HEK293T (cell line): ENCODE measurements at regions not wholly inside any gene's neighbourhood (a gene's known extent, or its start where the extent isn't known, plus 50 kb on each side); places are given as distances from the start of the nearest gene placed in this dataset.
"Not testable (repeated sequence)": the region's sequence is repeated elsewhere in the genome, so short reads cannot be mapped to it uniquely, and the experiment has no call there.

Source experiments
- CTCF ChIA-PET: fragments of 350-600 bp; formaldehyde crosslinking; extraction: SDS; loops from one replicate; lab custom pipeline; 2021; ENCODE audit warnings: antibody characterized with exemption, inconsistent platforms; lab: Yijun Ruan, JAX
- POLR2A ChIA-PET: fragments of 350-600 bp; formaldehyde crosslinking; extraction: SDS; loops from one replicate; lab custom pipeline; 2020; ENCODE audit warnings: antibody characterized with exemption, inconsistent platforms; lab: Yijun Ruan, JAX
- DNase-seq: peaks from one replicate; pipeline ENCODE4 v3.0.0; 2012; ENCODE audit warnings: mixed read lengths; ENCODE audit errors: extremely low spot score
- ARNT ChIP-seq: fragments of 450-650 bp; IDR thresholded peaks from 2 replicates; pipeline ENCODE4 v1.6.1; 2017; ENCODE audit warnings: mild to moderate bottlenecking
- BHLHE40 ChIP-seq: fragments of 450-650 bp; IDR thresholded peaks from 2 replicates; pipeline ENCODE4 v1.6.1; 2016; ENCODE audit warnings: mild to moderate bottlenecking, moderate library complexity, borderline replicate concordance
- CTBP1 ChIP-seq: fragments of 450-650 bp; IDR thresholded peaks from 2 replicates; pipeline ENCODE4 v1.6.1; 2016; ENCODE audit warnings: borderline replicate concordance
- ELF4 ChIP-seq: fragments of 450-650 bp; IDR thresholded peaks from 2 replicates; pipeline ENCODE4 v1.6.1; 2017; ENCODE audit warnings: antibody characterized with exemption
- FOXA1 ChIP-seq: fragments of 450-650 bp; IDR thresholded peaks from 2 replicates; pipeline ENCODE4 v1.6.1; 2016; ENCODE audit warnings: mild to moderate bottlenecking
- FOXK2 ChIP-seq: fragments of 450-650 bp; IDR thresholded peaks from 2 replicates; pipeline ENCODE4 v1.6.1; 2016; ENCODE audit warnings: mild to moderate bottlenecking
- FOXM1 ChIP-seq: fragments of 450-650 bp; IDR thresholded peaks from 2 replicates; pipeline ENCODE4 v1.6.1; 2017; ENCODE audit warnings: mild to moderate bottlenecking, borderline replicate concordance
- HDGF ChIP-seq: fragments of 450-650 bp; IDR thresholded peaks from 2 replicates; pipeline ENCODE4 v1.6.1; 2017; ENCODE audit warnings: antibody characterized with exemption, borderline replicate concordance
- L3MBTL2 ChIP-seq: fragments of 450-650 bp; conservative IDR thresholded peaks from 2 replicates; pipeline ENCODE4 v1.6.1; 2016; ENCODE audit warnings: mild to moderate bottlenecking
- LEF1 ChIP-seq: fragments of 450-650 bp; IDR thresholded peaks from 2 replicates; pipeline ENCODE4 v1.6.1; 2017; ENCODE audit warnings: mild to moderate bottlenecking, borderline replicate concordance
- NFRKB ChIP-seq: fragments of 450-650 bp; IDR thresholded peaks from 2 replicates; pipeline ENCODE4 v1.6.1; 2016; ENCODE audit warnings: mild to moderate bottlenecking, moderate library complexity
- SP1 ChIP-seq: fragments of 450-650 bp; IDR thresholded peaks from 2 replicates; pipeline ENCODE4 v1.6.1; 2017
- SUZ12 ChIP-seq: fragments of 450-650 bp; IDR thresholded peaks from 2 replicates; pipeline ENCODE4 v1.6.1; 2016; ENCODE audit warnings: mild to moderate bottlenecking
- TARDBP ChIP-seq: fragments of 450-650 bp; IDR thresholded peaks from 2 replicates; pipeline ENCODE4 v1.6.1; 2016
- ZNF384 ChIP-seq: fragments of 450-650 bp; IDR thresholded peaks from 2 replicates; pipeline ENCODE4 v1.6.1; 2016
- TF ChIP-seq, protein P1 (sequence below): fragments of 450-650 bp; IDR thresholded peaks from 2 replicates; pipeline ENCODE4 v1.6.1; 2016

DNA sequence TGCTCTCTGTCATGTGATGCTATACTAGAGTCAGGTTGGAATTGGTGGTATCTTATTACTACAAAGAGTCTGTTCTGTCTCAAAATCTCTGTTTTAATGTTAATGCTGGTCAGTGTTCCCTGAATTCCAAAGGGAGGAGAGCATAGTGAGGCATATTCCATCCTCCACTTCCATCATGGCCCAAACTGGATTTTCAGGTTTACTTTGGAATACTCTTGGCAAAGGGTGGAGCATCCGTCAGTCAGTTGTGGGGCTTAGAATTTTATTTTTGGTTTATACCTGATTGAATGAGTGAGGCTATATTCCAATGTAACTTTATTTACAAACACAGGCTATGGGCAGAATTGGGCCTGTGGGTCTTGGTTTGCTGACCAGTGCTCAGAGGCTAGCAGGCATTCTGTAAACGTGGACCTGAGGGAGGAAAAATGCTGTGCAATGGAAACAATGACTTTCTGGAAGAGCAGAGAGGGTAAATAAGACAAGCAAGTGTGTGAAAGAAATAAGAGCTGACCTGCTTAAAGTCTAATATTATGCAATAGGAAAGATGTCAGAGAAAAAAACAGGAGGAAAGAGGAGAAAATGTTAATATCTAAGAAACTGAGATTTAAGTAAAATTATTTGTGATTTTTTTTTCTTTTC, 106.2 kb upstream of the CLINT1 start:
- ChIA-PET CTCF (no interaction called here), POLR2A (no interaction called here)
- no peak for DNase-seq
- TF ChIP-seq ARNT (no peak), NFRKB (no peak), LEF1 (no peak), SUZ12 (no peak), ZNF384 (no peak), FOXM1 (no peak), CTBP1 (no peak), HDGF (no peak), L3MBTL2 (no peak), SP1 (no peak), FOXA1 (no peak), BHLHE40 (no peak), ELF4 (no peak), TARDBP (no peak), FOXK2 (no peak)
- TF ChIP-seq, protein P1, sequence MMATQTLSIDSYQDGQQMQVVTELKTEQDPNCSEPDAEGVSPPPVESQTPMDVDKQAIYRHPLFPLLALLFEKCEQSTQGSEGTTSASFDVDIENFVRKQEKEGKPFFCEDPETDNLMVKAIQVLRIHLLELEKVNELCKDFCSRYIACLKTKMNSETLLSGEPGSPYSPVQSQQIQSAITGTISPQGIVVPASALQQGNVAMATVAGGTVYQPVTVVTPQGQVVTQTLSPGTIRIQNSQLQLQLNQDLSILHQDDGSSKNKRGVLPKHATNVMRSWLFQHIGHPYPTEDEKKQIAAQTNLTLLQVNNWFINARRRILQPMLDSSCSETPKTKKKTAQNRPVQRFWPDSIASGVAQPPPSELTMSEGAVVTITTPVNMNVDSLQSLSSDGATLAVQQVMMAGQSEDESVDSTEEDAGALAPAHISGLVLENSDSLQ: no peak

DNA sequence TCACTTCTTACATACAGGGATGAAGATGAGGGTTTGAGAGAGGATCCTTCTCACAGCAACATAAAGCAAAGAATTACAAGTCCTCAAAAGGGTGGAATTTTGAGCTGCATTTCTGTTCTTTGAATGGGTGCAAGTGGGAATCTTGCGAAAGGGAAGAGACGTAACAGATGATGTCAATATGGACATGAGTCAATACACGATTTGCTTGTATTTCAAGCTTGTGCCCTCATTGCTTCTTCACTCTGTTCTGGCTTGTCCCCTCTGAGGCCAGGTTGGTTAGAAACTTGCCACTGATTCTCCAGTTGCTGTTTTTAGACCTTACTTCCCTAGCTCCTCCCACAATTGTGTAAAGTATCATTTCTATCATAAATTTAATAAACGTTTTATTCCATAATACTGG, 104.8 kb upstream of the CLINT1 start:
- ChIA-PET CTCF (no interaction called here), POLR2A (no interaction called here)
- TF ChIP-seq BHLHE40 (no peak), FOXM1 (no peak), ARNT (no peak), ZNF384 (no peak), CTBP1 (no peak), SP1 (no peak)
- DNase-seq: no peak

DNA sequence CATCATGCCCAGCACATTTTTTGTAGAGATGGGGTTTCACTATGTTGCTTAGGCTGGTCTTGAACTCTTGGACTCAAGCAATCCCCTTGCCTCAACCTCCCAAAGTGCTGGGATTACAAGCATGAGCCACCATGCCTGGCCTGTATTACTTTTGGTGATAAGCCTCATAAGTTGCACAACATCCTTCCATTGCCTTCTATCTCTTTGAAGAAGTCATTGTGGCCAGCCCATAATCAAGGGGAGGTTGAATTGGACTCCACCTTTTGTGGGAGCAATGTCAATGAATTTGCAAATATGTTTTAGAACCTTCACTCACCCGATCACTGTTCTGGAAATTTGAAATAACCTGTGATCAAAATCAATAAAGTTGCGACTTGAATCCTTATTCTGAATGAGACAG, 104.3 kb upstream of the CLINT1 start:
- POLR2A ChIA-PET: no interaction called here
- TF ChIP-seq ELF4 (no peak), TARDBP (no peak), LEF1 (no peak), ZNF384 (no peak), CTBP1 (no peak), HDGF (no peak), ARNT (no peak)
- CTCF ChIA-PET: no interaction called here
- DNase-seq: no peak

DNA sequence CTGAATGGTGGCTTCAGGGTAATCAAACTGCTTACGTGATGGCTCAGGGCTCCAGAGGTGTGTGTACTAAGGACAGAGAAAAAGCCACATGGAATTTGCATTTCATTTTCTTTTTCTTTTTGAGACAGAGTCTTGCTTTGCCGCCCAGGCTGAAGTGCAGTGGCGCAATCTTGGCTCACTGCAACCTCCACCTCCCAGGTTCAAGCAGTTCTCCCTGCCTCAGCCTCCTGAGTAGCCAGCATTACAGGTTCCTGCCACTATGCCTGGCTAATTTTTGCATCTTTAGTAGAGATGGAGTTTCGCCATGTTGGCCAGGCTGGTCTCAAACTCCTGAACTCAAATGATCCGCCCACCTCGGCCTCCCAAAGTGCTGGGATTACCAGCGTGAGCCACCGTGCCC, 103.7 kb upstream of the CLINT1 start:
- CTCF ChIA-PET: interaction anchor here (2.4 kb wide), 1 partner anchor 14 kb away, joined by 14 read pairs; no protein-coding TSS in a partner anchor
- POLR2A ChIA-PET, DNase-seq: not testable (repeated sequence)

- POLR2A ChIA-PET: no interaction called here
- CTCF ChIA-PET: interaction anchor here (1.5 to 2.4 kb wide), 2 partner anchors 13 to 33 kb away, joined by 5 to 14 read pairs; no protein-coding TSS in a partner anchor
- DNase-seq: no peak
- TF ChIP-seq L3MBTL2 (no peak), NFRKB (no peak), FOXA1 (no peak), FOXM1 (no peak), CTBP1 (no peak), HDGF (no peak), SP1 (no peak), FOXK2 (no peak), BHLHE40 (no peak), ZNF384 (no peak), TARDBP (no peak), LEF1 (no peak)
- TF ChIP-seq, protein P1: no peak
These were observed 103.1 kb upstream of the CLINT1 start for GRCh38 chr5:157961896-157962590.

DNA sequence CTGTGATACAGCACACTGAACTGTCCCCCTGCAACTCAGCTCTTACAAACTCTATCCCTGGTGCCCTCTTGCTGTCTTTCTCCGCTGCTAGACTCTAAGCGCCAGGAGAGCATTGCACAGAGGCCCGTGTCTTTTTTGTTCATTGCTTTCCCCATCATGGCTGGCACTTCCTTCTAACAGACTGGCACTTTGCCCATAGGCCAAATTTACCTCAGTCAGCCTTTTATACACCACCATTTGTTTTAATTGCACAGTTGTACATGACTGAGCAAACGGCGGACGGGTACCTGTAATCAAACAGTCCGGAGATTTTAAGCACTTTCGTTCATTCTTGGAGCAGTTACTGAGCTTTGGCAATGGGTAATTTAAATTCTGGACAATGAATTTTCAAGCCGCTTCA, 102.2 kb upstream of the CLINT1 start:
- ChIA-PET POLR2A (interaction anchor here (1.2 kb wide), 1 partner anchor 12 kb away, joined by 3 read pairs; no protein-coding TSS in a partner anchor), CTCF (interaction anchor here (1.5 to 2.4 kb wide), 2 partner anchors 12 to 34 kb away, joined by 5 to 14 read pairs; no protein-coding TSS in a partner anchor)
- TF ChIP-seq FOXA1 (no peak), ARNT (no peak), TARDBP (no peak), SP1 (no peak), FOXM1 (no peak), FOXK2 (no peak), ELF4 (no peak), ZNF384 (no peak), HDGF (no peak), SUZ12 (no peak), CTBP1 (no peak), LEF1 (no peak), NFRKB (no peak)
- TF ChIP-seq, protein P1: no peak
- no peak for DNase-seq
